RWPE2 (cell line): ENCODE measurements at regions not wholly inside any gene's neighbourhood (a gene's known extent, or its start where the extent isn't known, plus 50 kb on each side); places are given as distances from the start of the nearest gene placed in this dataset.

Experiments
- ATAC-seq: fragments of 200-7000 bp; cut with Tn5 transposase; 3 replicates; pipeline ENCODE4 v1.9.1; 2021; ENCODE audit warnings: low read depth
- DNase-seq: peaks from one replicate; pipeline ENCODE4 v3.0.0-alpha.2; 2020; ENCODE audit warnings: low spot score
- H3K27ac ChIP-seq: fragments of 450-650 bp; 2 replicates; pipeline ENCODE4 v1.5.1; 2017; ENCODE audit warnings: mild to moderate bottlenecking; ENCODE audit not compliant: poor library complexity, severe bottlenecking
- H3K27me3 ChIP-seq: fragments of 250-450 bp; sonication (Bioruptor Pico); 2 replicates; pipeline ENCODE4 v1.5.1; 2021; ENCODE audit warnings: mild to moderate bottlenecking, moderate library complexity; ENCODE audit not compliant: insufficient read depth, poor library complexity, severe bottlenecking
- H3K36me3 ChIP-seq: fragments of 250-450 bp; sonication (Bioruptor Pico); 2 replicates; pipeline ENCODE4 v1.5.1; 2020; ENCODE audit warnings: low read depth, mild to moderate bottlenecking, moderate library complexity
- H3K4me1 ChIP-seq: fragments of 250-450 bp; sonication (Bioruptor Pico); 2 replicates; pipeline ENCODE4 v1.5.1; 2021; ENCODE audit warnings: mild to moderate bottlenecking, moderate library complexity; ENCODE audit not compliant: insufficient read depth, poor library complexity, severe bottlenecking
- H3K4me3 ChIP-seq: fragments of 250-450 bp; sonication (Bioruptor Pico); 2 replicates; pipeline ENCODE4 v1.5.1; 2021; ENCODE audit warnings: mild to moderate bottlenecking, moderate library complexity; ENCODE audit not compliant: severe bottlenecking
- H3K9me3 ChIP-seq: fragments of 250-450 bp; sonication (Bioruptor Pico); 2 replicates; pipeline ENCODE4 v1.5.1; 2021; ENCODE audit warnings: mild to moderate bottlenecking, moderate library complexity; ENCODE audit not compliant: severe bottlenecking
- TF ChIP-seq, protein P1 (sequence below): fragments of 450-650 bp; IDR thresholded peaks from one replicate; pipeline ENCODE4 v1.5.1; 2017; ENCODE audit warnings: mild to moderate bottlenecking, moderate library complexity; ENCODE audit not compliant: poor library complexity, severe bottlenecking

DNA sequence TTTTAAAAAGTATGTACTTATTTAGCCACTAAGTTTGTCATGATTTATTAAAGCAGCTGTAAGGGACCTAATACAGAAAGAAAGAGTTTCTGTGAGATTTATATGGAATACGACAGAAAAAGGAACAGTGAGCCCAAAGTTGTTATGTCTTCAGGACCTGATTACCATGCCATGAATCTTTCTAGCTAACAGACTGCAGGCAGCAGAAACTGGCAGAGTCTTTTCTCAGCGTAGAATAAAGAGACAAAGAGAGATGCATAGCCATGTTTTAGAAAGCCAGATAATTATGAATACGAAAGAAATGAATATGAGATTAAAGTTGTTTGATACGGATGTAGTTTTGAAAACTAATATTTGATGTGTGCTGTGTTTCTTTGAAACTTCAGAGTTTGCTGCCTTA is 624.1 kb upstream of the ADGRB3 start:
- Histone ChIP-seq H3K9me3 (no peaks in the 10 kb centered on the region), H3K4me1 (no peaks in the 10 kb centered on the region), H3K36me3 (no peaks in the 10 kb centered on the region), H3K27ac (no peak overlapping the region), H3K4me3 (no peak overlapping the region), H3K27me3 (no peaks in the 10 kb centered on the region)
- TF ChIP-seq, protein P1, sequence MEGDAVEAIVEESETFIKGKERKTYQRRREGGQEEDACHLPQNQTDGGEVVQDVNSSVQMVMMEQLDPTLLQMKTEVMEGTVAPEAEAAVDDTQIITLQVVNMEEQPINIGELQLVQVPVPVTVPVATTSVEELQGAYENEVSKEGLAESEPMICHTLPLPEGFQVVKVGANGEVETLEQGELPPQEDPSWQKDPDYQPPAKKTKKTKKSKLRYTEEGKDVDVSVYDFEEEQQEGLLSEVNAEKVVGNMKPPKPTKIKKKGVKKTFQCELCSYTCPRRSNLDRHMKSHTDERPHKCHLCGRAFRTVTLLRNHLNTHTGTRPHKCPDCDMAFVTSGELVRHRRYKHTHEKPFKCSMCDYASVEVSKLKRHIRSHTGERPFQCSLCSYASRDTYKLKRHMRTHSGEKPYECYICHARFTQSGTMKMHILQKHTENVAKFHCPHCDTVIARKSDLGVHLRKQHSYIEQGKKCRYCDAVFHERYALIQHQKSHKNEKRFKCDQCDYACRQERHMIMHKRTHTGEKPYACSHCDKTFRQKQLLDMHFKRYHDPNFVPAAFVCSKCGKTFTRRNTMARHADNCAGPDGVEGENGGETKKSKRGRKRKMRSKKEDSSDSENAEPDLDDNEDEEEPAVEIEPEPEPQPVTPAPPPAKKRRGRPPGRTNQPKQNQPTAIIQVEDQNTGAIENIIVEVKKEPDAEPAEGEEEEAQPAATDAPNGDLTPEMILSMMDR = no peak
- no peak for ATAC-seq
- no peak for DNase-seq

DNA sequence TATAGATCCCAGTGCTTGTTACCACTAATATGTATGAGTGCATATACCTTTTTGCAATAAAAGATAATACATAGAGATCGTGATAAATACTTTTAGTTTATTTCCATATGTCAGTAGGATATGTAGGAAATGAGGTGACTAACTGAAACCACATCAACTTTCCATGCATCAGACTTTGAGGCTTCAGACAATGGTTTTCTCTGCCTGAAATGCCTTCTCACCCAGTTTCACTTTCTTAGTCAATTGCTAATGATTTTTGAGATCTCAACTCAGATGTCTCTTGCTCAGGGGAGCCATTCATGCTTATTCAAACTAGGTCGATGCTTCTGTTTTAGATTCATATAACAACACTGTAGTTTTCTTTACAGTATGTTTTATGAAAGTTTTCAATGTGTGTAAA is 626.6 kb upstream of the ADGRB3 start:
- no peaks in the 10 kb centered on the region for H3K36me3 ChIP-seq
- no peaks in the 10 kb centered on the region for H3K4me1 ChIP-seq
- H3K9me3 ChIP-seq = no peaks in the 10 kb centered on the region
- TF ChIP-seq, protein P1 = no peak
- H3K27ac ChIP-seq = no peak overlapping the region
- no peaks in the 10 kb centered on the region for H3K27me3 ChIP-seq
- H3K4me3 ChIP-seq = no peak overlapping the region
- DNase-seq (no peak), ATAC-seq (no peak)

DNA sequence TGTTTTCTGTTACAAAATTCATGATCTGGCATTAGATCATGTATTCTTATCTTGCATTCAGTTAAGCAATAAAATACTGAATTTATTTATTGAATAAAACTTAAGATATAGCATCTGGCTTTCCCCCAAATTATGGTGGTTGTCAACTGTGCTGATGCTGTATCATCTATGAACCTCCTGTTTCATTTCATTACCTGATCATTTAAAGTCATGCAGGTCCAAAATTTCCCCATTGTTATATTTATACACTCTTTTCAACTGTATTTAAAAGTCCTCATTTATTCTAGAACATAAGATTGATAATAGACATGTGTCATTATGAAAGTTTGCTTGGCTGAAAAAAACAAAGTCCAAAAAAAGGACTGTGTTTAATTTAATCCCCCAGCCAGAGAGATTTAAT is 627.4 kb upstream of the ADGRB3 start:
- Histone ChIP-seq H3K9me3 (no peaks in the 10 kb centered on the region), H3K36me3 (no peaks in the 10 kb centered on the region), H3K27me3 (no peaks in the 10 kb centered on the region), H3K4me3 (no peak overlapping the region), H3K27ac (no peak overlapping the region), H3K4me1 (no peaks in the 10 kb centered on the region)
- no peak for DNase-seq
- ATAC-seq = no peak
- TF ChIP-seq, protein P1 = no peak

DNA sequence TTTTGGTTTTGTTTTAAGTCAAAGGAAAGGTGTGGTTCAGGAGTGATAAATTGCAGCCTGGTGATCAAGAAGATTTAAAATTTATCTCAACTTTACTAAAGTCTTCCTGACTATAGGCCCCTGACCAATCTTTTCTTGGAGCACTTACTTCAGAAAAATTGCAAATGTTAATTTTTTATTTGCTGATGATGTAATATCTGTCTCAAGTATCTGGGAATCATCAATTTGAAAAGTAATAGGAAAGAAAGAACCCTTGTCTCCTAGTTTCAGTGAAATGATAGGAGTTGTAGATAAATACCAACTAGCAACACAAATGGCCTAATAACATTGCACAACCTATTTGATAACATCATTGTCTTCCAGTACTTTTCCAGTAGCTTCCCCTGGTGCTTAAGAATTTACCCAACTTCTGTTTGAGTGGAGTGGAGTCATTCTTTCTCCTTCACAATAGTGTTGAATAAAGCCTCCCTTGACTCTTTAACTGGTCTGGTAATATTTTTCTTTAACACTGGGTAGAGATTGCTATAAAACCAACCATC is 648.3 kb upstream of the ADGRB3 start:
- no peaks in the 10 kb centered on the region for H3K4me1 ChIP-seq
- no peak overlapping the region for H3K27ac ChIP-seq
- H3K9me3 ChIP-seq = no peaks in the 10 kb centered on the region
- H3K36me3 ChIP-seq = no peaks in the 10 kb centered on the region
- TF ChIP-seq, protein P1 = no peak
- no peak overlapping the region for H3K4me3 ChIP-seq
- no peaks in the 10 kb centered on the region for H3K27me3 ChIP-seq
- DNase-seq (no peak), ATAC-seq (no peak)

DNA sequence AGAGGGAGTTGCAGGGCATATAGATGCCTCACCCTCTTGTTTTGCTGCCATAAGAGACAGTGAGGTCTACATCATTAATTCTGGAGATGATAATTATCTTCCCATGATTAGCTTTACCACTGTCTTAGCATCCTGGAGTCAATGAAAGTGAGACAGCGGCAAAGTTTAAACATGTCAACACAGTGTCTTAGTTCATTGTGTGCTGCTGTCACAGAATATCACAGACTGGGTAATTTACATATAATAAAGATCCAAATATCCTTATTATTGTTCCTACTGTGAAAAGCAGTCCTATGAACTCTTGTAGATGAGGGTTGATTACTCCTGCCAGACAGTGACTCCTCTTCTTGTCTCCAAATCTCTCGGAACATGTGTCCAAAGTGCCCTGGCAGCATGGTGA is 658.6 kb upstream of the ADGRB3 start:
- Histone ChIP-seq H3K27ac (no peak overlapping the region), H3K36me3 (no peaks in the 10 kb centered on the region), H3K27me3 (peaks cover 4% of the 10 kb centered on the region), H3K4me1 (no peaks in the 10 kb centered on the region), H3K9me3 (no peaks in the 10 kb centered on the region), H3K4me3 (no peak overlapping the region)
- no peak for ATAC-seq
- TF ChIP-seq, protein P1 = no peak
- no peak for DNase-seq
